NCI-H2107 treated with DMSO at 0.1 percent for 48 hours (cell line): ENCODE measurements at regions not wholly inside any gene's neighbourhood (a gene's known extent, or its start where the extent isn't known, plus 50 kb on each side); places are given as distances from the start of the nearest gene placed in this dataset.
"Not testable (repeated sequence)": the region's sequence is repeated elsewhere in the genome, so short reads cannot be mapped to it uniquely, and the experiment has no call there.

Source experiments
- DNase-seq: peaks from one replicate; lab custom pipeline; 2025; ENCODE audit not compliant: unreplicated experiment; lab: John Stamatoyannopoulos, UW

DNA sequence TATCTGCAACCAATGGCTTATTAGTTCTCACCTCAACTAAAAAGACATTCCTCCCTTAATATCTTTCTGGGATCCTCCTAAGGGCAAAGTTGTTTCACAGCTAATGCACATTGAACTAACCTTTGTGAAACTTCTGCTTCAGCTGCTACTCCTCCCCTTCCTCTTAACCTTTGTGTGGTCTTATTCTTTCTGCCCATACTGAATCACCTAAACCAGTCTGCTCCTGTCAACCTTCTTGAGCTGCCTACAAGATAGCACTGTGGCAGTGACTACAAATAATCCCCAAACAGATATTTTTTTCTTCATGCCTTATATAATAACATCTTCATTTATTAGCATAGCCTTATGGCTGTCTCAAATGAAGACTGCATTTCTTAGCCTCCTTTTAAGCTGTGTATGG lies 1077.4 kb upstream of the ATXN7L3B start:
- DNase-seq = no peak

DNA sequence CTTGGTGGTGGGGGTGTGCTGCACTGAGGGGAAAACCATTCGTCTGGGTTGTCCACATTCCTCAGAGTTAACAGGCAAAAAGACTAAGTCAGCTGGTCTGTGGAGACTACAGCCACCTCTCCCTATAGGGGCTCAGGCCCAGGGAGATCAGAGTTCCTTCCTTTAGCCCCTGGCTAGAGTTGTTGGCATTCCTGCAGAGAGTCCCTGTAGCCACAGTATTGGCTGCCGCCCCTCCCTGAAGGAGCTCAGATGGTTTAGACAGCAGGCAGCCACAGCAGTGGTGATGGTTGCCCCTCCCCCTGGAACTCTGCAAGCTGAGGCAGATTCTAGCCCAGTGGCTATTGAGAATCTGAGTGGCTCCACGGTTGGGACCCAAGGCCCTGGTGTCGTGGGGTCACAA lies 1072.5 kb upstream of the ATXN7L3B start:
- no peak for DNase-seq

DNA sequence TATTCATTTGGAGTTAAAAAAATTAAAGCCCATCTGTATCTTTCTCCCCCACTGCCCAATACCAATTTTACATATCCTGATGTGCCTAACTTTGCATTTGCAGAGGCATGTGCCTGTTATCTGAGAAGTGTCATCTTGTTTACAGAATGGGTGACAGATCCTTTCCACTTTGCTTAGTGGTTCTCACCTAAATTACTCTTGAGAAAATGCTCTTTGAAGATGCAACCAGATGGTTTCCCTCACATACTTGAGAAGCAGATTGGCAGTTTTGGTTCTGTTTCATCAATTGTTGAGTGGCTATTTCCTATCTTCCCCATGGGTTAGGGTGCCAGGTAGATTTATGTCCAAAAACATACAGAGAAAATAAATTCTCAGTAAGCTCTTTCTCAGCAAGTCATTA lies 1051.4 kb upstream of the ATXN7L3B start:
- no peak for DNase-seq

DNA sequence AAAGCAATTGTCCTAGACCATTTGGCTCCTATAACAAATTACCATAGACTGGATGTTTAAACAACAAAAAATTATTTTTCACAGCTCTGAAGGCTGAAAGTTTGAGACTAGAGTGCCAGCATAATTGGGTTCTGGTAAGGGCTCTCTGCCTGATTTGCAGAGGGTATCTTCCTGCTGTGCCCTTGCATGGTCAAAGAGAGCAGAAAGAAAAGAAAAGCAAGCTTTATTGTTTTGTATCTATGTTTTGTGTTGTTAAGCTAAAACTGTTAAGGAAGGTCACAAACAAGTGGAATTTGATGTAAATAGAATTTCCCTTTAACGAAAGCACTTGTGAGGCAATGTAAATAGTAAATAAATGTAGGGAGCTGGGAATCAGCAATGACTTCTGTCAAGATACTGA lies 1031.0 kb upstream of the ATXN7L3B start:
- no peak for DNase-seq

DNA sequence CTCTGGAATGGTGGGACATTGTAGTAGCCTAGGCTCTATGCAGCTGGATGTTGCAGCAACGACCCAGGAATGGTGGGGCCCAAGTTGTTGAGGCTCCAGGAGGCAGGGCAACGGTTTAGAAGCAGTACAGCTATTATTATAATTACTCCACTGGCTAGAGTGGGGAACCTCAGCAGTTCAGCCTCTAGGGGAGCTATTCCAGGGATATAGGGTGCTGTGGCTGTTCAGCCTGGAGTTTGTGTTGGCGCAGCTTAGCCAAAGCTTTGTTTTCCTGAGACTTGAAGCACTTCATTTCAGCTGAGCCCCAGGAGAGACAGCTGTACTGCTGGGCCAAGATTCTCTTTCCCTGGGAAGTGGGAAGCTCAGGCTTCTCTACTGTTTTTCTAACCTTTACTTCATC lies 1023.0 kb upstream of the ATXN7L3B start:
- no peak for DNase-seq

DNA sequence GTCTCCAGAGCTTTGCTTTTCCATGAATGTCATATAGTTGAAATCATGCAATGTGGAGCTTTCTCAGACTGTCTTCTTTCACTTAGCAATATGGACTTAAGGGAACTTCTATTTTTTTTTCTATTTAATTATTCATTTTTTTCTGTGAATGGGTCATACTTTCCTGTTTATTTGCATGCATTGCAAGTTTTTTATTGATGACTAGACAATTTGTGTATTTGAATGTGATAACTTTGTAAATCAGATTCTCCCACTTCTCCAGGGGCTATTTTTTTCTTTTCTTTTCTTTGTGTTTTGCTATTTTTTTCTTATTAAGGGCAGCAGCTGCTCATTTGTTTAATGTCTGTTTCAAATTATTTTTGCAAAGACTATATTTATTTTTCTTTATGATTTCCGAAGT lies 1019.8 kb upstream of the ATXN7L3B start:
- no peak for DNase-seq

DNA sequence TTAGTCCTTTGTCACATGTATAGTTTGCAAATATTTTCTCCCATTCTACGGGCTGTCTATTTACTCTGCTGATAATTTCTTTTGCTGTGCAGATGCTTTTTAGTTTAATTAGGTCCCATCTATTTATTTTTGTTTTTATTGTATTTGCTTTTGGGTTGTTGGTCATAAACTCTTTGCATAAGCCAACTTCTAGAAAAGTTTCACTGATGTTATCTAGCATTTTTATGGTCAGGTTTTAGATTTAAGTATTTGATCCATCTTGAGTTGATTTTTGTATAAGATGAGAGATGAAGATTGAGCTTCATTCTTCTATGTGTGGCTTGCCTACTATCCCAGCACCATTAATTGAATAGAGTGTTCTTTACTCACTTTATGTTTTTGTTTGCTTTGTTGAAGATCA lies 1008.4 kb upstream of the ATXN7L3B start:
- DNase-seq = no peak

DNA sequence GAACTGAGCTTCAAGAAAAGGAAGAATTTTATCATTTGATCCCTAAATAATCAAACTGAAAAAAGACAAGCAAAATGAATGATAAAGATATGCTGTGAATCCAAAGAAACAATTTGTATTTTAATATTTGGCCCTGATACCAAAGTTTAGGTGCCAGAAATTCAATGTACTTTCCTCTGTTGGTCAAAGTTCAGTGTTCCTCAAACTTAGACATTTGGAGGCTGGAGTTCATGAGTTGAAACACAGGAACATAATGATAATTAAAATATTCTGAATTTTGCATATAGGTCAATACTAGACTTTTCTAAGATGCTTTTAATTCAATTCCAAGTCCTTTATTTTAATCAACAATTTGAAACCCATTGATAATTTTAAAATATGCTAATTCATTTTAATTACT lies 1007.7 kb upstream of the ATXN7L3B start:
- DNase-seq = no peak

DNA sequence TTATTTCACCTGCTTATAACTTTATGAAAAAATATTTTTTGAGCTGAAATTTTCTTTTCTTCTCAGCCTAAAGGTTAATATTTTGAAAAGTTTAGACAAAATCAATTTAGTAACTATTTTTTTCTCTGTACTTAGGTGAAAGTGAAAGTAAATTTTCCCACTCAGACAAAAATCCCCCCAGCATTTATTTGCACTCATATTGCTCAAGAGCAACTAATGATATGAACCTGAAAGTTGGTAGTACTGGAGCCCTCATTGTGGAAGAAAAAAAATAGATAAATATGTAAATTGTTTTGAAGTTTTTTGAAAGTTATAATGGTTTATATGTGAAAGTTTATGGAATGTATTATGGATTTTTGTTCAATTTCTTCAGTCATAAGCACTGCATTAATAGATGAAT lies 1005.9 kb upstream of the ATXN7L3B start:
- DNase-seq = no peak

DNA sequence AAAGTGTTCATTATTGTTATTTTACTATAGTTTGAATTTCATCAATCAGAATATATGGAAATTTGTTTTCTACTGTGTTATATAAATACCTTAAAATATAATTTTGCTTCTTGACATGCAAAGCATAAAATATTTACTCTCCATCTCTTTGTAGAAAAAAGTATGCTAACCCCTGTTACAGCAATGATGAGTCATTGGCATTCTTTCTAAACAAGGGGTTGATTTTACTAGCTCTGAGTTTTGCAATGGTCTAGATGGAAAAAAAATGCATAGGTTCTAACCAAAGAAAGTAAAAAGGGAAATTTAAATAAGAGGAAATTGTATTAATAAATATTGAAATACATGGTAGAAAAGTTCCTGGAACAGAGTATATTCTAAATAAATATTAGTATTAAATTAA lies 990.2 kb upstream of the ATXN7L3B start:
- DNase-seq = no peak

DNA sequence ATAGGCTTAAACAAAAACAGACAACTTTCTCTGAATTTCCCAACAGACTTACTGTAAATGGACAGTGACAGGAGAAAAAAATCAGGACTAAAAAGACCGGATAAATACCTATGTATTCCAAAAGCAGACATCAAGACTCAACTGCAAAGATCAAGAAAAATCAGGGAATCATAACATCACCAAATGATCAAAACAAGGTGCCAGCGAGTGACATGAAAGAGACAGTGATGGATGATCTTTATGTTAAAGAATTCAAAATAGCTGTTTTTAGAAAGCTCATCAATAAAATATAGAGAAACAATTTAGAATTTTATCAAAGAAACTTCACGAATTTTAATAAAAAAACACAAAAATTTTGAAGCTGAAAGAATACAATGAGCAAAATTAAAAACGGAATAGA lies 952.5 kb upstream of the ATXN7L3B start:
- DNase-seq = no peak

DNA sequence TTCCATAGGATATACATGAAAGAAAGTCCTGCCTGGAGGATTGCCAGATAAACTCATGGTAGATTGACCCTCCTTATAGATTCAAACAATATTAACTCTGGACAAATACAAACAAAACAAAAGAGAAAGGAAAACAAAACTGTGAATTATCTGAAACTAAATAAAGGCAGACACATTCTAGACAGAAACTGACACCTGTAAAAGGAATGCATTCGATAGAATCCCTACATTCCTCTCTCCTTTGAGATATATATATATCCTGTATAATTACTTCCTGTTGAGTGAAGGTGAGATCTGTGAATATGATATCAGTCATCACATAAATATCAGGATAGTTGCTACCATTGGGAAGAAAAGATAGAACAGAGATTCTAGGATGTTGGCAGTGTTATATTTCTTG lies 948.4 kb upstream of the ATXN7L3B start:
- DNase-seq = no peak

DNA sequence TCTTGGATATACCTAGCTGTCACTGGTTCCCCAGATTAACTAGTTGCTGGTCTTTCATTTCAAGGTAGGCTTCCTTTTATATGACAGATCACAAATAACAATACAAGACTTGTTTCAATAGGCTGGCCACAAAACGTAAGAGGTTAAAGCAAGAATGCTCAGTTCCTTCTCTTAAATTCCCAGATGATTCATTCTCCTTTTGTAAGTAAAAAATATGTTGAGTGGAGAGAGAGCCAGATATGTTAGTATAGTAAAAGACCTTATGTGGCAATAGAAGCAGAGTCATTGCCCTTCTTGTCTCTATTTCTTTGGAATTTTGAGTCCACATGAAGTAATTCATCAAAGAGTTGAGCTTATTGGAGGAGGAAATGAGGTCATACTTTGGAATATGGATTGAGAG lies 939.0 kb upstream of the ATXN7L3B start:
- no peak for DNase-seq

DNA sequence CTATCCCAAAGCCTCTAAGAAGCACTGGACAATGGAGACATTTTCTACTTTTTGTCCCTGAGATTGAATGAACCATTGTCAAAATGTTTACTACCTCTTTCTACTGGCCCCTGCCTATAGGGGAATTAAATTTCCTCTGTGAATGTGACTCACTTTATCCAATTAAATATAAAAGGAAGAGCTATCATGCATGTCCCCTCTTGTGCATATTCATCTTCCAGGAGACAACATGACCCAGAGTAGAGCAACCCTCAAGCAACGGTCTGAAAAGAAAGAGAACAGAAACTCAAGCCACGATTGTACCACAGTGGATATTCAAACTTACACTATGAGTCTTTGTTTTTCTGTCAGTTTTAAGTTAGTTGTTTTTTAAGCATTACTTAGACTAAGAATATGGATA lies 938.4 kb upstream of the ATXN7L3B start:
- no peak for DNase-seq

DNA sequence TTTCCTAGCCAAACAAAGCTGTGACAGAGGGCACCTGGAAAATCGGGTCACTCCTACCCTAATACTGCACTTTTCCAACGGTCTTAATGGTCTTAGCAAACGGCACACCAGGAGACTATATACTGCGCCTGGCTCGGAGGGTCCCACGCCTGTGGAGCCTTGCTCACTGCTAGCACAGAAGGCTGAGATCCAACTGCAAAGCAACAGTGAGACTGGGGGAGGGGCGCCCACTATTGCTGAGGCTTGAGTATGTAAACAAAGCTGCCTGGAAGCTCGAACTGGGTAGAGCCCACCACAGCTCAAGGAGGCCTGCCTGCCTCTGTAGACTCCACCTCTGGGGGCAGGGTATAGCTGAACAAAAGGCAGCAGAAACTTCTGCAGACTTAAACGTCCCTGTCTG lies 931.7 kb upstream of the ATXN7L3B start:
- DNase-seq = not testable (repeated sequence)

DNA sequence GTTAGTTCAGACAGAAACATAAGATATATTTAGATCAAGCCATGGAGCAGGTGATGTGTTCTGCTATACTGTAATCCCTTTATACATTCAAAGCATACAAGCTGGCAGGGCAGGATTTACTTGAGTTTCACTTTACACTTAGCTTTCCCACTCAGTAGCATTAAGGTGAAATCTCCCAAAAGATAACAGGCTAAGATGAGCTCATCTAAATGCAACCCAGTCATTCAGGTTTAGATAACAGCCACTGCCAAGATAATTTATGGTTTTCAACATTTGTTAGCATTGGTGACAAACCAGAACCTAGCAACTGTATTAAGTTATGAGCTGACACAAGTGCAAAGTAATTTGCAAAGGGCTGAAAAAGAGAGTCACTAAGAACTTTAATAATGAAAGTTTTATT lies 925.1 kb upstream of the ATXN7L3B start:
- DNase-seq = no peak

DNA sequence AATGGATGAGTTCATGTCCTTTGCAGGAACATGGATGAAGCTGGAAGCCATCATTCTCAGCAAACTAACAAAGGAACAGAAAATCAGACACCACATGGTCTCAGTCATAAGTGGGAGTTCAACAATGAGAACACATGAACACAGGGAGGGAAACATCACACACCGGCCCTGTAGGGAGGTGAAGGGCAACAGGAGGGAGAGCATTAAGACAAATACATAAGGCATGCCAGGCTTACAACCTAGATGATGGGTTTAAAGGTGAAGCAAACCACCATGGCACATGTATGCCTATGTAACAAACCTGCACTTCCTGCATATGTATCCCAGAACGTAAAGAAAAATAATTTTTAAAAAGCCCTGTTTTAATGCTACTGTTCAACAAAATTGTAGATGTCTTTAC lies 914.2 kb upstream of the ATXN7L3B start:
- no peak for DNase-seq

DNA sequence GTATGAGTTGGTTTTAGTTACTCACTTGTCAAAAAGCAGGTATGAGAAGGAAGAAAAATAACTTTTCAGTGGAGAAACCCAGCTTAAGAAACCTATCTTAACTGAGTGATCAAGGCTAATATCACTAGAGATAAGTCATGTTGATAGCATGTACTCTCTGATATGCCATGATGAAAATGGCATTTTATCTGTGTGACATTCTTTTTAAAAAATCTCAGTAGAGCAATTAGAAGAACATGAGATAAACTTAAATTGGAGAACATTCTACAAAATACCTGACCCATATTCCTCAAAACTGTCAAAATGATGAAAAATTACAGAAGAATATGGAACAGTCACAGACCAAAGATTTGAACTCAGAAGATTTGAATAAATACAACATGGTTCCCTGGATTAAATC lies 912.4 kb upstream of the ATXN7L3B start:
- DNase-seq = no peak

DNA sequence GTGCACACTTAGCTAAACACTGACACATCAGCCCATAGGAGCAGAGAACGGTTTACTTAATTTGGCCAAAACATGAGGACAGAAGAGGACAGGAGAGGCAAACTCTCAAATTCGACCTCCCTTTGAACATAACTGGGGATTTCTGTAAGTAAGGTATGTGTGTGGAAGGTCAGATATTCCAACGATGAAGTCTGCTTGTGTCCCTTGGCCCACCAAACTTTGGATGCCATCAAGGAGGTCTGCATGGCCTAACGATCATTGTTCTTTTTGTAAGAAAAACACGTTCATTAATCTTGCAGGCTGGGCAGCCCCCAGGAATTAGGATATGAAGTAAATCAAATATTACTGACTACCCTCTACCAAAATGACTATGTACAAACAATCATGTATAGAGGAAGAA lies 908.5 kb upstream of the ATXN7L3B start:
- DNase-seq = no peak

DNA sequence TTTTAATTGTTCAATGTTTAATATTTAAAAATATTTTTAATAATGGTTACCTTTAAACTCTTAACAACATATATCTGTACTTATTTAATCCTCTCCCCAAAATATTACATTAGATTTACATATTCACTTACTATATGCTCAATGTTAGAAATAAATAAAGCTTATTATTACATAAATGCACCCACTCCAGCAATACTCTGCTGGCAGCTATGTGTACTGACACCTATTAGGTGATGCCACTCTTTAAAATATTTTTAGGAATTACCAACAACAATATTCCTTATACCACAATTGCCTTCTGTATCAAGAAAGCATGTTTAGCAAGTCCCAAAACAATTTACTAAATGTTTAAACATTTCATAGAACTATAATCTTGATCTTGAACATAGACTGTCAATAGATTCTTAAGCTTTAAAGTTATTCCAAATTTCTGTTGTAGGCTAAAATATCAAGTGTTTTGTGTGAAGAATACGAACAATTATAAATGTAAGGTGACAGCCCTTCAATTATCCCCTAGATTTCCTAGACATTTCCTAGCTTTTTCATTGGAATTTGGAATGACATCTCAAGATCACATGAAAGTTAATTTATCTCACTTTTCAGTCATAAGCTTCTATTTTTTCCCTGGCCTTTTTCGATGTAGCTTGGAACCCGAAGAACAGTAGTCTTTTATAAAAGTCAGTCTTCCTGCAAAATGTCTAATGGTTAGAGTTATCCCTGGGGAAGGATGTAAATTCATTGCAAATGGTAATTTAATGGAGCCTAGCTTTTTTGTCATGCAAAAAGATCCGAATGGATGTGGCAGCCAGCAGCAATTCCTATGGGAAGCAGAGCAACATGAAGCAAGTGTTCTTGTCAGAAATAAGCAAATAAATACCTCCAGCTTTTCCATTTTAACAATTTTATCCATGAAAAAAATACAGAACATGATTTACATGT lies 907.5 kb upstream of the ATXN7L3B start:
- DNase-seq = no peak

DNA sequence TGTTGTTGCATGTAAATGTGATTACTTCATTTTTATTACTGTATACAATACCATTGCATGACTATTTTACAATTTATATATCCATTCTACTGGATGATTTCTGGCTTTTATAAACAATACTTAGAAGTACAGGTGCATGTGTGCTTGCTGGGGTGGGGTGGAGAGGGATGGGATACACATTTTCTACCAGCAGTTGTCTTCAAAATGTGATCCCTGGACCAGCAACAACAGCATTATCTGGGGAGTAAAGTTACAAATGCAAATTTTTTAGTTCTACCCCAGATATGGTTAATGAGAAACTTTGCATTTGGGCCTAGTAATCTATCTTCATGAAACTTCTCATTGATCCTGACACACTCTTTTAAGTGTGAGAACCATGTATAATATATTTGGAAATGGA lies 905.4 kb upstream of the ATXN7L3B start:
- DNase-seq = no peak

DNA sequence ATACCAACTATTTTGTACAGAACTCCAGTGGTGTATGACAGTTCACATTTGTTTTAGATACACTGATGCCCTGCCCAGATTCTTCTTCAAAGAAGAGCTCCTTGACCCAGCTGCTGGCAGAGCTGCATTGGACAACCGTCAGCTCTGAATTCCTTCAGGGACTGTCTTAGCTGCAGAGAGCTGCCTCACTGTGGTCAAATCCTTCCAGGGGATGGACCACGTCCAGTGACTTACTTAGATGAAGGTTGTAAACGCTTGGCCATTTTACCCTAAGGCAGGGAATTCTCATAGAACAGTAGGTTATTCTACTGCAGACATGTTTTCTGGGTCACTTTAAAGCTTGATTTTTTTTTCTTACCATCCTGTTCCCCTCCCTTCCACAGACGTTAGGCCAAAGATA lies 905.0 kb upstream of the ATXN7L3B start:
- DNase-seq = no peak

DNA sequence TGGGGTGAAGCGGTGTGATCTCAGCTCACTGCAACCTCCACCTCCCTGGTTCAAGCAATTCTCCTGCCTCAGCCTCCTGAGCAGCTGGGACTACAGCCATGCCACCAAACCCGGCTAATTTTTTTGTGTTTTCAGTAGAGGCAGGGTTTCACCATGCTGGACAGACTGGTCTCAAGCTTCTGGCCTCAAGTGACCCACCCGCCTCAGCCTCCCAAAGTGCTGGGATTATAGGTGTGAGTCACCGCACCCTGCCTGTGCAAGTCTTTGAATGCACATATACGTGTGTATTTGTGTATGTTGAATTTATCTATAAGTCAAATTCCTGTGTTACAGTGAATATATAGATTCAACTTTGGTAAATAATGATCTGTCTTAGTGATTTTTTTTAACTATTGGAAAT lies 898.2 kb upstream of the ATXN7L3B start:
- not testable (repeated sequence) for DNase-seq
